Endodermal cell (in vitro differentiated cells): ENCODE measurements at regions not wholly inside any gene's neighbourhood (a gene's known extent, or its start where the extent isn't known, plus 50 kb on each side); places are given as distances from the start of the nearest gene placed in this dataset.

Source experiments
- DNase-seq: peaks from one replicate; pipeline ENCODE4 v3.0.0-alpha.2; 2017
- H3K27ac ChIP-seq: 2 replicates; pipeline ENCODE4 v1.5.1; 2013; ENCODE audit warnings: mild to moderate bottlenecking, low read depth, low read length, moderate library complexity
- H3K27me3 ChIP-seq: 2 replicates; pipeline ENCODE4 v1.6.1; 2013; ENCODE audit warnings: mild to moderate bottlenecking, low read length, moderate library complexity; ENCODE audit not compliant: insufficient read depth, control insufficient read depth, poor library complexity, severe bottlenecking
- H3K36me3 ChIP-seq: 2 replicates; pipeline ENCODE4 v1.7.0; 2013; ENCODE audit warnings: mild to moderate bottlenecking, low read length, moderate library complexity; ENCODE audit not compliant: control insufficient read depth, insufficient read depth
- H3K4me1 ChIP-seq: one replicate; pipeline ENCODE4 v1.7.0; 2013; ENCODE audit warnings: low read length; ENCODE audit not compliant: control insufficient read depth, insufficient read depth
- H3K4me3 ChIP-seq: 2 replicates; pipeline ENCODE4 v1.5.1; 2013; ENCODE audit warnings: mild to moderate bottlenecking, low read length, moderate library complexity
- H3K9ac ChIP-seq: 2 replicates; pipeline ENCODE4 v1.6.1; 2013; ENCODE audit warnings: mild to moderate bottlenecking, low read length, moderate library complexity; ENCODE audit not compliant: poor library complexity, severe bottlenecking; ENCODE audit errors: extremely low read depth
- H3K9me3 ChIP-seq: 2 replicates; pipeline ENCODE4 v1.6.1; 2013; ENCODE audit warnings: mild to moderate bottlenecking, low read length, moderate library complexity; ENCODE audit not compliant: control insufficient read depth
- H3K27ac Mint-ChIP-seq: 2 replicates; pipeline ENCODE4 v1.8.0; 2020; ENCODE audit warnings: mixed read lengths
- H3K27me3 Mint-ChIP-seq: 2 replicates; pipeline ENCODE4 v1.8.0; 2021; ENCODE audit warnings: mild to moderate bottlenecking, mixed read lengths; ENCODE audit not compliant: insufficient read depth
- H3K36me3 Mint-ChIP-seq: 2 replicates; pipeline ENCODE4 v1.8.0; 2020; ENCODE audit warnings: low read depth, mixed read lengths
- H3K4me1 Mint-ChIP-seq: 2 replicates; pipeline ENCODE4 v1.8.0; 2020; ENCODE audit warnings: mixed read lengths
- H3K4me3 Mint-ChIP-seq: 2 replicates; pipeline ENCODE4 v1.8.0; 2020; ENCODE audit warnings: mild to moderate bottlenecking, moderate library complexity, mixed read lengths
- H3K9me3 Mint-ChIP-seq: 2 replicates; pipeline ENCODE4 v1.8.0; 2020; ENCODE audit warnings: mild to moderate bottlenecking, mixed read lengths
- WGBS, 2 experiments: methylation state at CpG; one replicate each; pipeline versions ENCODE4 v1.1.5 to v1.1.7; 2013; ENCODE audit warnings: missing lambda C conversion rate in 2 of 2, mixed read lengths in 1 of 2; ENCODE audit not compliant: insufficient coverage in 1 of 2, insufficient read length in 1 of 2; 5-methylcytosine and 5-hydroxymethylcytosine counted together
- TF ChIP-seq, protein P1 (sequence below): fragments of 200-600 bp; sonication (generic); conservative IDR thresholded peaks from 2 replicates; pipeline ENCODE4 v1.5.0; 2021; ENCODE audit warnings: antibody characterized with exemption, mild to moderate bottlenecking

DNA sequence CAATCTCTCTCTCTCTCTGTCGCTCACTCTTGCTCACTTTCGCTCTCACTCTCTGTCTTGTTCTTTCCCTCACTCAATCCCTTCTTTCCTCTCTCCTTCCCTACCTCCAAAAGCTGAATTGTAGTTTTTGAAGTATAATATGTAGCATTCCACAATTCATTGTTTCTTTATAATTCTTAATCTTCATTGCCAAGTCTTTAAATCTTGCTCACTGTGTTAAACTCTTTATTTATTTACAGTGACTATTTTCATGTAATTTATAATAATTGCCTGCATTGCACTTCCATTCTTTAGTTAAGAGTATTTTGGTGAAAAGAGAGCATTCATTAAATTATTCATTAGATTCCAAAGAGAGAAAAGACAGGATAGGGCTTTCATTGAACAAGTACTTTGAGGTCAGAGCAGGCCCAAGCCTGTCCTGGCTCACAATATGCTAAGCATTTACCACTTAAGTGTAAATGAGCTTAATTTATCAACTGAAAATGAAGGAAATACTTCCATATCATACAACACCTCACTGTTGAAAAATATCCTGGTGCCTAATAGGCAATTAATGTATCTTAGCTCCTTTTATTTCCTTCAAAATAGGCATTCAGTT lies 257.4 kb upstream of the SLITRK1 start:
- Histone ChIP-seq H3K4me3 (no peak overlapping the region), H3K4me1 (no peaks in the 10 kb centered on the region), H3K36me3 (no peaks in the 10 kb centered on the region), H3K9ac (no peak overlapping the region), H3K27ac (no peak overlapping the region), H3K9me3 (no peaks in the 10 kb centered on the region), H3K27me3 (no peaks in the 10 kb centered on the region)
- Mint-ChIP-seq H3K27ac (no peak overlapping the region), H3K4me1 (no peaks in the 10 kb centered on the region), H3K4me3 (no peak overlapping the region), H3K27me3 (no peaks in the 10 kb centered on the region), H3K36me3 (no peaks in the 10 kb centered on the region), H3K9me3 (no peaks in the 10 kb centered on the region)
- TF ChIP-seq, protein P1, sequence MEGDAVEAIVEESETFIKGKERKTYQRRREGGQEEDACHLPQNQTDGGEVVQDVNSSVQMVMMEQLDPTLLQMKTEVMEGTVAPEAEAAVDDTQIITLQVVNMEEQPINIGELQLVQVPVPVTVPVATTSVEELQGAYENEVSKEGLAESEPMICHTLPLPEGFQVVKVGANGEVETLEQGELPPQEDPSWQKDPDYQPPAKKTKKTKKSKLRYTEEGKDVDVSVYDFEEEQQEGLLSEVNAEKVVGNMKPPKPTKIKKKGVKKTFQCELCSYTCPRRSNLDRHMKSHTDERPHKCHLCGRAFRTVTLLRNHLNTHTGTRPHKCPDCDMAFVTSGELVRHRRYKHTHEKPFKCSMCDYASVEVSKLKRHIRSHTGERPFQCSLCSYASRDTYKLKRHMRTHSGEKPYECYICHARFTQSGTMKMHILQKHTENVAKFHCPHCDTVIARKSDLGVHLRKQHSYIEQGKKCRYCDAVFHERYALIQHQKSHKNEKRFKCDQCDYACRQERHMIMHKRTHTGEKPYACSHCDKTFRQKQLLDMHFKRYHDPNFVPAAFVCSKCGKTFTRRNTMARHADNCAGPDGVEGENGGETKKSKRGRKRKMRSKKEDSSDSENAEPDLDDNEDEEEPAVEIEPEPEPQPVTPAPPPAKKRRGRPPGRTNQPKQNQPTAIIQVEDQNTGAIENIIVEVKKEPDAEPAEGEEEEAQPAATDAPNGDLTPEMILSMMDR, result no peak
- DNase-seq, result no peak
- 92 to 100% methylated on average over 2 of the region's 2 CpGs for WGBS, 2 experiments

DNA sequence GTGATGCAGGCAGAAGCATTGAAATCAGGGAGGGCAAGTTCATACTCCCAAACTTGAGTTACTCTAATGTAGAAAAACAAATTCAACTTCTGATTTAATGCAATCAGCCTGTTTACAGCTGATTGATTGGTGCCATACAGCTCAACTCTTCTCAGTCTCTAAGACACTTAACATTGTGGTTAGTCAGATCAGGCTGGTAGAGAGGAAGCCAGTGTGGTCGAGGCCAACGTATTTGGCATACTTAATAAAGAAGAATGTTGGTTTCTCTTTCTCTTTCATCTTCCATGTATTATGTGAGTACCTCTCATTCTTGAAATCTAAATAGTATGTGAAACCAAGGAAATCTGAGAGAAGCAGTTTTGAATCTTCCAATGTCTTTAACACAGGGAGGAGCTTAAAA lies 255.0 kb upstream of the SLITRK1 start:
- Mint-ChIP-seq H3K27me3 (no peaks in the 10 kb centered on the region), H3K27ac (no peak overlapping the region), H3K4me1 (no peaks in the 10 kb centered on the region), H3K4me3 (no peak overlapping the region), H3K9me3 (no peaks in the 10 kb centered on the region), H3K36me3 (no peaks in the 10 kb centered on the region)
- 89% methylated on average over 2 of the region's 2 CpGs; no CpG with 5 or more reads in 1 of the 2 experiments for WGBS, 2 experiments
- H3K4me1 ChIP-seq, result no peaks in the 10 kb centered on the region
- H3K4me3 ChIP-seq, result no peak overlapping the region
- TF ChIP-seq, protein P1, result no peak
- H3K9ac ChIP-seq, result no peak overlapping the region
- DNase-seq, result no peak
- H3K9me3 ChIP-seq, result no peaks in the 10 kb centered on the region
- H3K27ac ChIP-seq, result no peak overlapping the region
- H3K36me3 ChIP-seq, result no peaks in the 10 kb centered on the region
- H3K27me3 ChIP-seq, result no peaks in the 10 kb centered on the region

DNA sequence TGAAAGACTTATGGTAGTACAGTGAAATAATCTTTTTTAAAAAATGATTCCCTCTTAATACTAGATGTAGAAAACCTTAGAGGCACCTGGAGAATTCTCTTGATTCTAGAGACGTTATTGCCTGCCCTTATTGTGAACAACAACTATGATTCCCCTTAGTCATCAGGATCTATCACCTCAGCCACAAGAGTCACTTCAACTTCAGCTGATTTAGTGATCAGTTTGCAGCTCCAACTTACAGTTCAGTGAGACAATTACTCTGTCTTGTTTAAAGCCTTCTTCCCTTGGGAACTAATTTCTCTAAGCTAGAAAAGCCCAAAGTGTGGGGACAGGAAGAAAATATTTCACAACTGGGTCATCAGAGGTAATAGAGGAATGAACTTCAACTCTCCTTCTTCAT lies 254.3 kb upstream of the SLITRK1 start:
- 86 to 92% methylated on average over 1 of the region's 1 CpG for WGBS, 2 experiments
- no peaks in the 10 kb centered on the region for H3K4me1 ChIP-seq
- Mint-ChIP-seq H3K4me1 (no peaks in the 10 kb centered on the region), H3K4me3 (no peak overlapping the region), H3K36me3 (no peaks in the 10 kb centered on the region), H3K27me3 (no peaks in the 10 kb centered on the region), H3K9me3 (no peaks in the 10 kb centered on the region), H3K27ac (no peak overlapping the region)
- no peaks in the 10 kb centered on the region for H3K36me3 ChIP-seq
- H3K9me3 ChIP-seq, result no peaks in the 10 kb centered on the region
- TF ChIP-seq, protein P1, result no peak
- H3K4me3 ChIP-seq, result no peak overlapping the region
- no peak overlapping the region for H3K27ac ChIP-seq
- H3K27me3 ChIP-seq, result no peaks in the 10 kb centered on the region
- H3K9ac ChIP-seq, result no peak overlapping the region
- DNase-seq, result no peak
